Neural cell (in vitro differentiated cells): ENCODE measurements at regions not wholly inside any gene's neighbourhood (a gene's known extent, or its start where the extent isn't known, plus 50 kb on each side); places are given as distances from the start of the nearest gene placed in this dataset.

Source experiments
- CTCF ChIP-seq: fragments of 450-650 bp; IDR thresholded peaks from 2 replicates; pipeline ENCODE4 v1.5.1; 2014; ENCODE audit warnings: antibody characterized with exemption, mild to moderate bottlenecking, moderate library complexity; ENCODE audit not compliant: poor library complexity, severe bottlenecking
- TAF1 ChIP-seq: IDR thresholded peaks from 2 replicates; pipeline ENCODE4 v1.6.1; 2012; ENCODE audit warnings: low read depth

GRCh38 chr5:57711946-57712345, 229.3 kb upstream of the ACTBL2 start:
- TF ChIP-seq TAF1 (no peak), CTCF (no peak)
